DND-41 (cell line): ENCODE measurements at regions not wholly inside any gene's neighbourhood (a gene's known extent, or its start where the extent isn't known, plus 50 kb on each side); places are given as distances from the start of the nearest gene placed in this dataset.

Experiments
- ATAC-seq: fragments of 200-7000 bp; cut with Tn5 transposase; 3 replicates; pipeline ENCODE4 v1.9.1; 2021; ENCODE audit warnings: low read depth; ENCODE audit not compliant: insufficient read depth
- DNase-seq: peaks from one replicate; pipeline ENCODE4 v3.0.0-alpha.2; 2020
- H2AFZ ChIP-seq: 2 replicates; pipeline ENCODE4 v1.6.0; 2012; ENCODE audit warnings: low read depth, low read length
- H3K27ac ChIP-seq: 2 replicates; pipeline ENCODE4 v1.5.1; 2012; ENCODE audit warnings: low read length, inconsistent platforms
- H3K27me3 ChIP-seq: fragments of 200-600 bp; sonication (generic); 2 replicates; pipeline ENCODE4 v1.6.0; 2012; ENCODE audit warnings: low read length, mild to moderate bottlenecking, inconsistent platforms; ENCODE audit not compliant: insufficient read depth, poor library complexity
- H3K36me3 ChIP-seq: 2 replicates; pipeline ENCODE4 v1.5.1; 2012; ENCODE audit warnings: low read length, inconsistent platforms; ENCODE audit not compliant: insufficient read depth
- H3K4me1 ChIP-seq: 2 replicates; pipeline ENCODE4 v1.5.1; 2012; ENCODE audit warnings: mild to moderate bottlenecking, low read length; ENCODE audit not compliant: insufficient read depth
- H3K4me2 ChIP-seq: 2 replicates; pipeline ENCODE4 v1.6.0; 2012; ENCODE audit warnings: mild to moderate bottlenecking, moderate library complexity, low read length, inconsistent platforms; ENCODE audit not compliant: insufficient read depth
- H3K4me3 ChIP-seq, 2 experiments: fragments of 200-600 bp in 1 of 2; shearing (Covaris generic) in 1 of 2; 2 replicates each; pipeline ENCODE4 v1.5.1; 2012 to 2016; ENCODE audit warnings: inconsistent platforms in 2 of 2, low read length in 2 of 2, mild to moderate bottlenecking in 2 of 2, low read depth in 1 of 2, moderate library complexity in 1 of 2
- H3K79me2 ChIP-seq: 2 replicates; pipeline ENCODE4 v1.6.0; 2012; ENCODE audit warnings: low read length, inconsistent platforms; ENCODE audit not compliant: insufficient read depth
- H3K9ac ChIP-seq: 2 replicates; pipeline ENCODE4 v1.6.0; 2012; ENCODE audit warnings: low read depth, mild to moderate bottlenecking, inconsistent platforms, low read length, moderate library complexity
- H3K9me3 ChIP-seq: 2 replicates; pipeline ENCODE4 v1.5.1; 2012; ENCODE audit warnings: low read length, moderate library complexity, mild to moderate bottlenecking, inconsistent platforms; ENCODE audit not compliant: insufficient read depth, severe bottlenecking
- H4K20me1 ChIP-seq: 2 replicates; pipeline ENCODE4 v1.6.0; 2012; ENCODE audit warnings: low read length; ENCODE audit not compliant: insufficient read depth
- EZH2 ChIP-seq: IDR thresholded peaks from 3 replicates; pipeline ENCODE4 v1.6.1; 2012; ENCODE audit warnings: borderline replicate concordance, low read depth, mild to moderate bottlenecking, moderate library complexity, low read length, inconsistent platforms; ENCODE audit not compliant: severe bottlenecking
- TF ChIP-seq, protein P1 (sequence below): IDR thresholded peaks from 2 replicates; pipeline ENCODE4 v1.5.1; 2012; ENCODE audit warnings: borderline replicate concordance, low read length, moderate library complexity, mild to moderate bottlenecking; ENCODE audit not compliant: poor library complexity, severe bottlenecking; ENCODE audit errors: extremely low read depth

DNA sequence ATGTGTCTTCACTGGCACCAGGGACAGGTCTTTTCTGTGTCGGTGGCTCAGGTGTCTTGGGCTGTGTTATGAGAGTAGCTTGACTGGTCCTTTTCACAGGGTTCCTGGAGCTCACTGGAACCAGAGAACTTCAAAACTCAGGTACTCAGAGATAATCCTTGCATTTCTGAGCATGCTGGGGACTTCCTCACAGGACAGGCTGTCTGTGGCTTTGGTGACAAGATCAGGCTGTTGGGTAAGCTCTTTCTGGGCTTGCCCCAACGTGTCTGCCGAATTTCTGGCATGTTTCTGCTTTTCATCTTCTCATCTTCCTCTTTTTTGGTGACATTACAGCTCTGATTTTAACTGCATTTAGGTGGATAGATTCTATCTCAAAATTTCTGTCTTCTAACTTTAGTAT lies 270.0 kb downstream of the CDH26 start:
- 0 out of 4 replicates have a peak overlapping the region, but pooled peaks of 1 of the 2 experiments have one; percentile 24 for H3K4me3 ChIP-seq
- ATAC-seq (peak; percentile 95), DNase-seq (peak; percentile 85)
- peaks cover 13% of the 10 kb centered on the region for H3K9me3 ChIP-seq
- no peak overlapping the region; the same call in 1 of the 2 replicates for H2AFZ ChIP-seq
- peak overlapping the region; percentile 33 for H3K4me2 ChIP-seq
- TF ChIP-seq EZH2 = no peak
- TF ChIP-seq, protein P1, sequence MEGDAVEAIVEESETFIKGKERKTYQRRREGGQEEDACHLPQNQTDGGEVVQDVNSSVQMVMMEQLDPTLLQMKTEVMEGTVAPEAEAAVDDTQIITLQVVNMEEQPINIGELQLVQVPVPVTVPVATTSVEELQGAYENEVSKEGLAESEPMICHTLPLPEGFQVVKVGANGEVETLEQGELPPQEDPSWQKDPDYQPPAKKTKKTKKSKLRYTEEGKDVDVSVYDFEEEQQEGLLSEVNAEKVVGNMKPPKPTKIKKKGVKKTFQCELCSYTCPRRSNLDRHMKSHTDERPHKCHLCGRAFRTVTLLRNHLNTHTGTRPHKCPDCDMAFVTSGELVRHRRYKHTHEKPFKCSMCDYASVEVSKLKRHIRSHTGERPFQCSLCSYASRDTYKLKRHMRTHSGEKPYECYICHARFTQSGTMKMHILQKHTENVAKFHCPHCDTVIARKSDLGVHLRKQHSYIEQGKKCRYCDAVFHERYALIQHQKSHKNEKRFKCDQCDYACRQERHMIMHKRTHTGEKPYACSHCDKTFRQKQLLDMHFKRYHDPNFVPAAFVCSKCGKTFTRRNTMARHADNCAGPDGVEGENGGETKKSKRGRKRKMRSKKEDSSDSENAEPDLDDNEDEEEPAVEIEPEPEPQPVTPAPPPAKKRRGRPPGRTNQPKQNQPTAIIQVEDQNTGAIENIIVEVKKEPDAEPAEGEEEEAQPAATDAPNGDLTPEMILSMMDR = no peak
- H3K4me1 ChIP-seq = peaks cover 44% of the 10 kb centered on the region
- H3K27me3 ChIP-seq = no peaks in the 10 kb centered on the region
- H3K36me3 ChIP-seq = peaks cover 64% of the 10 kb centered on the region
- peak overlapping the region; percentile 31 for H3K9ac ChIP-seq
- peak overlapping the region; percentile 87 for H3K27ac ChIP-seq
- no peaks in the 10 kb centered on the region for H4K20me1 ChIP-seq
- peaks cover 41% of the 10 kb centered on the region for H3K79me2 ChIP-seq

DNA sequence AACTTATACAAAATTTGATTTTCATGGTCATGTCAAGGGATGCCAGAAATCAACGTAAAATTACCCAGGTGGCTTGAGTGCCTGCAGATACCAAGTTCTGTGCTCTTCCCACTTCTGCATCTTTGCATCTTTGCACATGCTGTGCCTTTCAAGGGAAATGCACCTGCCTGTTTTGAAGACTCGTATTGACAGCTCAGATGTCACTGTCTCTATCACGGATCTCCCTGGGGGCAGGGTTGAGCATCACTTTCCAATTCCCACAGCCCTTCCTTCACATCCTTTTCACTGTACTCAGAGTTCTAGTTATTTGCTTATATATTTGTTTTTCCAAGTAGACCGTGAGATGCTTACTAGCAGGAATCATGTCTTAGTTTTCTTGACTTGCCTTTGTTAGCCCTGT lies 274.2 kb downstream of the CDH26 start:
- TF ChIP-seq, protein P1 = no peak
- TF ChIP-seq EZH2 = no peak
- no peak for ATAC-seq
- Histone ChIP-seq H2AFZ (no peak overlapping the region), H3K79me2 (peaks cover 27% of the 10 kb centered on the region), H3K27ac (no peak overlapping the region), H3K4me2 (no peak overlapping the region), H4K20me1 (no peaks in the 10 kb centered on the region), H3K4me1 (peaks cover 27% of the 10 kb centered on the region), H3K9me3 (peaks cover 6% of the 10 kb centered on the region), H3K36me3 (peaks cover 38% of the 10 kb centered on the region), H3K9ac (no peak overlapping the region), H3K27me3 (no peaks in the 10 kb centered on the region), H3K4me3 (no peak overlapping the region)
- no peak for DNase-seq

DNA sequence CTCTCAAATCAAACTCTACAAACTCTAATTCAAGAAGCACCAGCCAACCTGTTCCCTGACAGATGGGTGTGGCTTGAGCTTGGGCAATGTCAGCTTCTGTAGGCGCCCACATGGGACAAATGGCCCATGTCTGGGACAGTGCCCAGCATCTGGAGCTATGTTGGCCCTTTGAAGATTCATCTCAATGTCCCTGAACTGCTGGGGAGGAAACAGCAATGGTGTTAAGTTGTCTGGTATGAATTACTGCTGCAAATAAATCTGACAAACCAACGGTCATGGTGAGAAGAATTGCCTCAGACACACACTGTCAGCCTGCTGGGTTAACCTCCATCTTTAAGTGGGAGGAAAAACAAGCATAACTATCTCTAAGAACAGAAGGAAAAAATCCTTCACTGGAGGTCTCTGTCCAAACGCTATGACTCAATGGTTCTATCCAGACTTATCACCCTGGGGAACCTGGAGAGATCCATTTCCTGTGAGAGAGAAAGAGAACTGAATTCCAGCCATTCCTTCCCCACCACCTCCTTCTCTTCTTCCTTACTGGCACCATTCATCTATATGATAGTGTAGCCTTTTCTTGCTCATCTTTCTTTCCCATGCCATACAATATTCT lies 274.9 kb downstream of the CDH26 start:
- ATAC-seq = no peak
- Histone ChIP-seq H3K36me3 (peaks cover 45% of the 10 kb centered on the region), H3K9me3 (peaks cover 6% of the 10 kb centered on the region), H3K9ac (no peak overlapping the region), H3K79me2 (peaks cover 27% of the 10 kb centered on the region), H3K27me3 (no peaks in the 10 kb centered on the region), H3K4me1 (peaks cover 27% of the 10 kb centered on the region), H4K20me1 (no peaks in the 10 kb centered on the region), H3K27ac (no peak overlapping the region), H3K4me3 (no peak overlapping the region), H2AFZ (no peak overlapping the region), H3K4me2 (no peak overlapping the region)
- TF ChIP-seq, protein P1 = no peak
- TF ChIP-seq EZH2 = no peak
- no peak for DNase-seq

DNA sequence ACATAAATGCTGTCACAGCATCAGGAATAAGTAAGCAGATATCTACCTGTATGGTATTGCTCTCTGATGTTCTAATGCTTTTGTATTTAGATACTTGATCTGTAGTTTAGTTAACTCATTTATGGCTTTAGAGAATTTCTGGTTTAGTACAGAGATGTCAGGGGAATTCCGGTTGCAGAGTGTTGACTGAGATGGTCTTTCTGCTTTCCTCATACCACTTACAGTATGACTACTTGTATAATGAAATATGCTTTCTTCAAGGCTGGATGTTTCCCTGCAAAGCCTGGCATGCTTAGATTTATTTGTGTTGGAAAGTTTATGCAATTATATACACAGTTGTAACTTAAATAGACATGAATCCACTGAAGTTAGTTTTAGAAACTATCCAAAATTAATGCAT lies 278.4 kb downstream of the CDH26 start:
- H3K27me3 ChIP-seq = no peaks in the 10 kb centered on the region
- no peak overlapping the region for H3K9ac ChIP-seq
- H3K4me3 ChIP-seq = no peak overlapping the region
- H3K9me3 ChIP-seq = no peaks in the 10 kb centered on the region
- DNase-seq (no peak), ATAC-seq (no peak)
- no peak overlapping the region for H2AFZ ChIP-seq
- H3K79me2 ChIP-seq = peaks cover 14% of the 10 kb centered on the region; the same call in 1 of the 2 replicates
- TF ChIP-seq, protein P1 = no peak
- TF ChIP-seq EZH2 = no peak
- no peaks in the 10 kb centered on the region for H4K20me1 ChIP-seq
- peaks cover 41% of the 10 kb centered on the region for H3K36me3 ChIP-seq
- no peak overlapping the region for H3K4me2 ChIP-seq
- H3K27ac ChIP-seq = no peak overlapping the region
- peaks cover 45% of the 10 kb centered on the region for H3K4me1 ChIP-seq
